ENCODE measurements at regions not wholly inside any gene's neighbourhood (a gene's known extent, or its start where the extent isn't known, plus 50 kb on each side); places are given as distances from the start of the nearest gene placed in this dataset.

DNA sequence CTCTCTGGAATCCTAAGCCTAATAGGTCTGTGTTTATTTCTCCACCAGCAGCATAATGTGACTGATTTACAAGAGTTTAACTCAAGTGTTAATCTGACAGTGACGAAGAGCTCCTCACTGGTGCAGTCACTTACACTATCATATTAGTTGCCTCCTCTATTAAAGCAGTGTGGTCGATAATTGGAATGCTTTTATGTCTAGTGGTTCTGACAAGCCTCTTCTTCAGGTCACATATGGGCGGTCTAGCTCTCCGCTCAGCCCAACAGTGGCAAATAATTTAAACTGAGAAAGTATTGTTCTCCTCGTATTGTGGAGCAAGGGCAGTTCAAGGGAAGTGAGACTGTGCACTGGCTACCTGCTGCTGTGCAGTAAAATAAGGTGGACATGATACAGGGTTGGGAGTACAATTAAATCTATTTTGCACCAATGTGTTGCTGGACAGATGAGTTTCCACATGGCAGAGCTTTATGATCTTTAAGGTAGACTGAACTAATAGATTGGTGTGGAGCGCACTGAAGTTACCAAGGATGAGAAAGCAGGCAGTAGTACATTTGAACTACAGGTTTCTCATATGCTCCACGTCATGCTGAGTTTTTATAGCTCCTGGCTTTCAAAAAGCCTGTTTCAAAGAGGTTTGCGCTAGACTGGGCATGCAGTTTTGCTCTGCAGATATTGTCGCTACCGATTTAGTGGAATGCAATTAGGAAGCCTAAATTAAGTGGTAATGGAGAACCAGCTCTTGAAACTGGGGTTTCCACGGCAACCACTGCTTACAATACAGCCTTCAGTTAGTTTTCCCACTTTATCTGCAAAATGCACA lies 151.7 kb upstream of the POU3F3 start:
- no peak overlapping the region for H3K4me3 ChIP-seq (ENCODE audit: low read depth, low read length)
- no peak overlapping the region for H3K27ac ChIP-seq (ENCODE audit: extremely low read depth, low read depth, low read length)
- H3K36me3 ChIP-seq (ENCODE audit: control insufficient read depth in 2 of 2, insufficient read depth in 1 of 2, low read length in 2 of 2): no peaks in the 10 kb centered on the region
- ChIA-PET CTCF (interaction anchor here (0.5 to 0.6 kb wide), 3 partner anchors 11 to 132 kb away, joined by 3 read pairs; no protein-coding TSS in a partner anchor), POLR2A (interaction anchor here (1.4 kb wide), 1 partner anchor 152 kb away, joined by 5 read pairs; the partner anchor contains the start of gene POU3F3)
- H3K9me3 ChIP-seq (ENCODE audit: control insufficient read depth, insufficient read depth, low read depth, low read length): no peaks in the 10 kb centered on the region
- H3K4me1 ChIP-seq (ENCODE audit: control insufficient read depth, insufficient read depth, low read length): peaks cover 4% of the 10 kb centered on the region; the same call in 1 of the 2 replicates
- TF ChIP-seq SCRT1 (tag by site-specific recombination; IDR thresholded peaks at IDR 0.05; ENCODE audit: borderline replicate concordance): peak; percentile 78; the same call in 1 of the 2 replicates
- peak; percentile 87 for TF ChIP-seq SCRT2 (tag by site-specific recombination; IDR thresholded peaks at IDR 0.05)
- TF ChIP-seq ZNF292 (tag by site-specific recombination; IDR thresholded peaks at IDR 0.05; ENCODE audit: borderline replicate concordance, low read depth): no peak
- TF ChIP-seq TCF7L2 (IDR thresholded peaks at IDR 0.05; ENCODE audit: borderline replicate concordance, low read depth, low read length): peak; percentile 89; the same call in 1 of the 2 replicates
- TF ChIP-seq ZIC2 (tag by site-specific recombination; IDR thresholded peaks at IDR 0.05): peak; percentile 45
- peak; percentile 75 for TF ChIP-seq ZBTB17 (tag by site-specific recombination; IDR thresholded peaks at IDR 0.05)
- TF ChIP-seq ZNF10 (tag by site-specific recombination; IDR thresholded peaks at IDR 0.05): no peak
- TF ChIP-seq, protein P1, sequence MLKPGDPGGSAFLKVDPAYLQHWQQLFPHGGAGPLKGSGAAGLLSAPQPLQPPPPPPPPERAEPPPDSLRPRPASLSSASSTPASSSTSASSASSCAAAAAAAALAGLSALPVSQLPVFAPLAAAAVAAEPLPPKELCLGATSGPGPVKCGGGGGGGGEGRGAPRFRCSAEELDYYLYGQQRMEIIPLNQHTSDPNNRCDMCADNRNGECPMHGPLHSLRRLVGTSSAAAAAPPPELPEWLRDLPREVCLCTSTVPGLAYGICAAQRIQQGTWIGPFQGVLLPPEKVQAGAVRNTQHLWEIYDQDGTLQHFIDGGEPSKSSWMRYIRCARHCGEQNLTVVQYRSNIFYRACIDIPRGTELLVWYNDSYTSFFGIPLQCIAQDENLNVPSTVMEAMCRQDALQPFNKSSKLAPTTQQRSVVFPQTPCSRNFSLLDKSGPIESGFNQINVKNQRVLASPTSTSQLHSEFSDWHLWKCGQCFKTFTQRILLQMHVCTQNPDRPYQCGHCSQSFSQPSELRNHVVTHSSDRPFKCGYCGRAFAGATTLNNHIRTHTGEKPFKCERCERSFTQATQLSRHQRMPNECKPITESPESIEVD (tag by site-specific recombination; IDR thresholded peaks at IDR 0.05): peak; percentile 93
- peak; percentile 94 for TF ChIP-seq OSR2 (tag by site-specific recombination; IDR thresholded peaks at IDR 0.05)
- no peak for TF ChIP-seq ZNF549 (tag by site-specific recombination; IDR thresholded peaks at IDR 0.05)
- no peak for TF ChIP-seq KLF1 (tag by site-specific recombination; IDR thresholded peaks at IDR 0.05)
- peak; percentile 49; the same call in 1 of the 2 replicates for TF ChIP-seq ZNF561 (tag by site-specific recombination; IDR thresholded peaks at IDR 0.05; ENCODE audit: borderline replicate concordance)
- peak; percentile 67; the same call in 1 of the 2 replicates for TF ChIP-seq IKZF3 (tag by site-specific recombination; IDR thresholded peaks at IDR 0.05)
- TF ChIP-seq, protein P2, sequence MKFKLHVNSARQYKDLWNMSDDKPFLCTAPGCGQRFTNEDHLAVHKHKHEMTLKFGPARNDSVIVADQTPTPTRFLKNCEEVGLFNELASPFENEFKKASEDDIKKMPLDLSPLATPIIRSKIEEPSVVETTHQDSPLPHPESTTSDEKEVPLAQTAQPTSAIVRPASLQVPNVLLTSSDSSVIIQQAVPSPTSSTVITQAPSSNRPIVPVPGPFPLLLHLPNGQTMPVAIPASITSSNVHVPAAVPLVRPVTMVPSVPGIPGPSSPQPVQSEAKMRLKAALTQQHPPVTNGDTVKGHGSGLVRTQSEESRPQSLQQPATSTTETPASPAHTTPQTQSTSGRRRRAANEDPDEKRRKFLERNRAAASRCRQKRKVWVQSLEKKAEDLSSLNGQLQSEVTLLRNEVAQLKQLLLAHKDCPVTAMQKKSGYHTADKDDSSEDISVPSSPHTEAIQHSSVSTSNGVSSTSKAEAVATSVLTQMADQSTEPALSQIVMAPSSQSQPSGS (tag by site-specific recombination; IDR thresholded peaks at IDR 0.05; ENCODE audit: low read depth): no peak
- no peak for TF ChIP-seq ZNF830 (tag by site-specific recombination; IDR thresholded peaks at IDR 0.05; ENCODE audit: low read depth)
- peak; percentile 79 for TF ChIP-seq FEZF1 (tag by site-specific recombination; IDR thresholded peaks at IDR 0.05)
- TF ChIP-seq ZNF221 (tag by site-specific recombination; IDR thresholded peaks at IDR 0.05; ENCODE audit: borderline replicate concordance): no peak
- TF ChIP-seq, protein P3, sequence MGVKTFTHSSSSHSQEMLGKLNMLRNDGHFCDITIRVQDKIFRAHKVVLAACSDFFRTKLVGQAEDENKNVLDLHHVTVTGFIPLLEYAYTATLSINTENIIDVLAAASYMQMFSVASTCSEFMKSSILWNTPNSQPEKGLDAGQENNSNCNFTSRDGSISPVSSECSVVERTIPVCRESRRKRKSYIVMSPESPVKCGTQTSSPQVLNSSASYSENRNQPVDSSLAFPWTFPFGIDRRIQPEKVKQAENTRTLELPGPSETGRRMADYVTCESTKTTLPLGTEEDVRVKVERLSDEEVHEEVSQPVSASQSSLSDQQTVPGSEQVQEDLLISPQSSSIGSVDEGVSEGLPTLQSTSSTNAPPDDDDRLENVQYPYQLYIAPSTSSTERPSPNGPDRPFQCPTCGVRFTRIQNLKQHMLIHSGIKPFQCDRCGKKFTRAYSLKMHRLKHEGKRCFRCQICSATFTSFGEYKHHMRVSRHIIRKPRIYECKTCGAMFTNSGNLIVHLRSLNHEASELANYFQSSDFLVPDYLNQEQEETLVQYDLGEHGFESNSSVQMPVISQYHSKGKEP (tag by site-specific recombination; IDR thresholded peaks at IDR 0.05): peak; percentile 96
- TF ChIP-seq ZNF175 (tag by site-specific recombination; IDR thresholded peaks at IDR 0.05): no peak
- peak; percentile 30; the same call in 1 of the 2 replicates for TF ChIP-seq SP7 (tag by site-specific recombination; IDR thresholded peaks at IDR 0.05)
- TF ChIP-seq, protein P4, sequence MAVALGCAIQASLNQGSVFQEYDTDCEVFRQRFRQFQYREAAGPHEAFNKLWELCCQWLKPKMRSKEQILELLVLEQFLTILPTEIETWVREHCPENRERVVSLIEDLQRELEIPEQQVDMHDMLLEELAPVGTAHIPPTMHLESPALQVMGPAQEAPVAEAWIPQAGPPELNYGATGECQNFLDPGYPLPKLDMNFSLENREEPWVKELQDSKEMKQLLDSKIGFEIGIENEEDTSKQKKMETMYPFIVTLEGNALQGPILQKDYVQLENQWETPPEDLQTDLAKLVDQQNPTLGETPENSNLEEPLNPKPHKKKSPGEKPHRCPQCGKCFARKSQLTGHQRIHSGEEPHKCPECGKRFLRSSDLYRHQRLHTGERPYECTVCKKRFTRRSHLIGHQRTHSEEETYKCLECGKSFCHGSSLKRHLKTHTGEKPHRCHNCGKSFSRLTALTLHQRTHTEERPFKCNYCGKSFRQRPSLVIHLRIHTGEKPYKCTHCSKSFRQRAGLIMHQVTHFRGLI (tag by site-specific recombination; IDR thresholded peaks at IDR 0.05): 0 out of 2 replicates have a peak, but pooled peaks have one; percentile 18
- peak; percentile 92 for TF ChIP-seq TRIM28 (IDR thresholded peaks at IDR 0.05; ENCODE audit: borderline replicate concordance, low read length)
